H9 (cell line): ENCODE measurements at regions not wholly inside any gene's neighbourhood (a gene's known extent, or its start where the extent isn't known, plus 50 kb on each side); places are given as distances from the start of the nearest gene placed in this dataset.

Source experiments
- DNase-seq: peaks from one replicate; pipeline ENCODE4 v3.0.0-alpha.2; 2017
- H2AFZ ChIP-seq: one replicate; pipeline ENCODE4 v1.6.1; 2013; ENCODE audit warnings: mild to moderate bottlenecking, low read length, control low read depth, moderate library complexity
- H2AK5ac ChIP-seq: 2 replicates; pipeline ENCODE4 v1.6.1; 2013; ENCODE audit warnings: low read length, control low read depth, mixed read lengths; ENCODE audit not compliant: insufficient read length
- H2BK120ac ChIP-seq: one replicate; pipeline ENCODE4 v1.6.1; 2013; ENCODE audit warnings: low read depth, mild to moderate bottlenecking, low read length, control low read depth, inconsistent platforms; ENCODE audit not compliant: poor library complexity, severe bottlenecking
- H2BK12ac ChIP-seq: 2 replicates; pipeline ENCODE4 v1.6.1; 2013; ENCODE audit warnings: low read length, control low read depth, mixed read lengths, low read depth; ENCODE audit not compliant: insufficient read length
- H2BK15ac ChIP-seq: 2 replicates; pipeline ENCODE4 v1.6.1; 2013; ENCODE audit warnings: low read depth, low read length, control low read depth
- H2BK20ac ChIP-seq: one replicate; pipeline ENCODE4 v1.6.1; 2013; ENCODE audit warnings: low read depth, mild to moderate bottlenecking, low read length, control low read depth, inconsistent platforms; ENCODE audit not compliant: poor library complexity, severe bottlenecking
- H2BK5ac ChIP-seq: 2 replicates; pipeline ENCODE4 v1.6.1; 2013; ENCODE audit warnings: low read length, control low read depth, mixed read lengths; ENCODE audit not compliant: insufficient read length
- H3K14ac ChIP-seq: 2 replicates; pipeline ENCODE4 v1.6.1; 2013; ENCODE audit warnings: low read length, control low read depth; ENCODE audit not compliant: insufficient read depth
- H3K18ac ChIP-seq: 2 replicates; pipeline ENCODE4 v1.6.1; 2013; ENCODE audit warnings: low read depth, mild to moderate bottlenecking, mixed read lengths, low read length, control low read depth; ENCODE audit not compliant: insufficient read length
- H3K23ac ChIP-seq: 2 replicates; pipeline ENCODE4 v1.6.1; 2013; ENCODE audit warnings: low read length, control low read depth, mixed read lengths, low read depth; ENCODE audit not compliant: insufficient read length
- H3K23me2 ChIP-seq: 2 replicates; pipeline ENCODE4 v1.6.1; 2013; ENCODE audit warnings: low read depth, mild to moderate bottlenecking, mixed read lengths, low read length, control low read depth; ENCODE audit not compliant: insufficient read length, poor library complexity, severe bottlenecking
- H3K27ac ChIP-seq: 2 replicates; pipeline ENCODE4 v1.5.1; 2013; ENCODE audit warnings: low read length, control low read depth, mixed read lengths, low read depth; ENCODE audit not compliant: insufficient read length
- H3K27me3 ChIP-seq: 2 replicates; pipeline ENCODE4 v1.6.1; 2013; ENCODE audit warnings: low read length, control low read depth, inconsistent platforms; ENCODE audit not compliant: insufficient read depth
- H3K4ac ChIP-seq: 2 replicates; pipeline ENCODE4 v1.6.1; 2013; ENCODE audit warnings: low read depth, mild to moderate bottlenecking, control low read depth, inconsistent platforms, low read length, moderate library complexity
- H3K4me1 ChIP-seq: 2 replicates; pipeline ENCODE4 v1.6.1; 2013; ENCODE audit warnings: low read length, control low read depth, inconsistent platforms; ENCODE audit not compliant: insufficient read depth
- H3K4me2 ChIP-seq: 2 replicates; pipeline ENCODE4 v1.6.1; 2013; ENCODE audit warnings: low read length, control low read depth, mixed read lengths; ENCODE audit not compliant: insufficient read length, insufficient read depth
- H3K56ac ChIP-seq: 2 replicates; pipeline ENCODE4 v1.6.1; 2013; ENCODE audit warnings: low read depth, mild to moderate bottlenecking, mixed read lengths, low read length, control low read depth; ENCODE audit not compliant: insufficient read length
- H3K79me1 ChIP-seq: 2 replicates; pipeline ENCODE4 v1.6.1; 2013; ENCODE audit warnings: low read depth, mild to moderate bottlenecking, moderate library complexity, low read length, control low read depth, inconsistent platforms; ENCODE audit not compliant: insufficient read depth, poor library complexity, severe bottlenecking
- H3K79me2 ChIP-seq: 2 replicates; pipeline ENCODE4 v1.6.1; 2013; ENCODE audit warnings: low read length, control low read depth, inconsistent platforms; ENCODE audit not compliant: insufficient read depth
- H3K9ac ChIP-seq: 2 replicates; pipeline ENCODE4 v1.6.1; 2013; ENCODE audit warnings: low read length, control low read depth, mixed read lengths; ENCODE audit not compliant: insufficient read length; ENCODE audit errors: extremely low read depth
- H3K9me3 ChIP-seq: one replicate; pipeline ENCODE4 v1.6.1; 2013; ENCODE audit warnings: low read depth, low read length, inconsistent platforms; ENCODE audit not compliant: control insufficient read depth
- H3T11ph ChIP-seq: one replicate; pipeline ENCODE4 v1.6.1; 2013; ENCODE audit warnings: mild to moderate bottlenecking, low read length, control low read depth, inconsistent platforms
- H4K20me1 ChIP-seq: one replicate; pipeline ENCODE4 v1.6.1; 2013; ENCODE audit not compliant: control insufficient read depth, insufficient read length, insufficient read depth
- H4K5ac ChIP-seq: 2 replicates; pipeline ENCODE4 v1.6.1; 2013; ENCODE audit warnings: low read depth, mild to moderate bottlenecking, mixed read lengths, low read length, control low read depth; ENCODE audit not compliant: insufficient read length
- H4K8ac ChIP-seq: replicated peaks from 2 replicates; pipeline ENCODE4 v1.6.1; 2013; ENCODE audit warnings: low read length, control low read depth, mixed read lengths, low read depth; ENCODE audit not compliant: insufficient read length
- H4K91ac ChIP-seq: 2 replicates; pipeline ENCODE4 v1.6.1; 2013; ENCODE audit warnings: low read depth, mild to moderate bottlenecking, moderate library complexity, mixed read lengths, low read length, control low read depth; ENCODE audit not compliant: insufficient read length
- H3K27ac Mint-ChIP-seq, 3 experiments: 2 replicates in 2 of 3; 3 replicates in 1 of 3; pipeline ENCODE4 v1.8.0; 2020 to 2021; ENCODE audit warnings: mixed read lengths in 3 of 3, mild to moderate bottlenecking in 1 of 3, moderate library complexity in 1 of 3
- H3K27me3 Mint-ChIP-seq: 2 replicates; pipeline ENCODE4 v1.8.0; 2021; ENCODE audit warnings: low read depth, mild to moderate bottlenecking, moderate library complexity, mixed read lengths
- H3K36me3 Mint-ChIP-seq, 3 experiments: 2 replicates in 2 of 3; 3 replicates in 1 of 3; pipeline ENCODE4 v1.8.0; 2020 to 2021; ENCODE audit warnings: low read depth in 3 of 3, mixed read lengths in 3 of 3; ENCODE audit not compliant: insufficient read depth in 1 of 3
- H3K4me1 Mint-ChIP-seq, 2 experiments: 2 replicates each; pipeline ENCODE4 v1.8.0; 2020; ENCODE audit warnings: mixed read lengths in 2 of 2
- H3K4me3 Mint-ChIP-seq, 2 experiments: 2 replicates in 1 of 2; 3 replicates in 1 of 2; pipeline ENCODE4 v1.8.0; 2020 to 2021; ENCODE audit warnings: mild to moderate bottlenecking in 2 of 2, mixed read lengths in 2 of 2, moderate library complexity in 1 of 2
- H3K9me3 Mint-ChIP-seq, 2 experiments: 2 replicates in 1 of 2; 3 replicates in 1 of 2; pipeline ENCODE4 v1.8.0; 2020; ENCODE audit warnings: mild to moderate bottlenecking in 2 of 2, mixed read lengths in 2 of 2, moderate library complexity in 1 of 2
- CTCF ChIP-seq: fragments of 200-600 bp; sonication (generic); conservative IDR thresholded peaks from 3 replicates; pipeline ENCODE4 v1.8.0; 2021; ENCODE audit warnings: antibody characterized with exemption, mild to moderate bottlenecking
- WGBS: extraction: QIAGEN DNeasy Blood & Tissue Kit; methylation state at CpG from one replicate; pipeline ENCODE4 v1.1.7; 2013; ENCODE audit warnings: missing lambda C conversion rate, low lambda C conversion rate, mixed read lengths; ENCODE audit not compliant: insufficient read length; ENCODE audit errors: extremely low coverage; 5-methylcytosine and 5-hydroxymethylcytosine counted together

- Histone ChIP-seq H3K4me2 (no peak overlapping the region), H3K79me2 (no peaks in the 10 kb centered on the region), H3T11ph (no peak overlapping the region), H3K27ac (no peak overlapping the region), H3K4ac (no peak overlapping the region), H2AFZ (no peak overlapping the region), H3K27me3 (no peaks in the 10 kb centered on the region), H2BK15ac (no peak overlapping the region), H3K9me3 (no peaks in the 10 kb centered on the region), H3K4me1 (no peaks in the 10 kb centered on the region), H2BK20ac (no peak overlapping the region), H4K91ac (no peak overlapping the region), H3K9ac (no peak overlapping the region), H4K5ac (no peak overlapping the region), H4K20me1 (no peaks in the 10 kb centered on the region), H2BK120ac (no peak overlapping the region), H2BK5ac (no peak overlapping the region), H4K8ac (no peak overlapping the region), H3K23me2 (no peaks in the 10 kb centered on the region), H3K56ac (no peak overlapping the region), H2BK12ac (no peak overlapping the region), H3K18ac (no peak overlapping the region), H3K14ac (no peak overlapping the region), H2AK5ac (no peak overlapping the region), H3K79me1 (no peaks in the 10 kb centered on the region), H3K23ac (no peak overlapping the region)
- no peak overlapping the region for H3K4me3 Mint-ChIP-seq
- no peak overlapping the region; a peak in 2 of 7 replicates for H3K27ac Mint-ChIP-seq
- TF ChIP-seq CTCF = no peak
- DNase-seq = no peak
- no CpG with 5 or more reads among the region's 5 CpGs for WGBS
- no peaks in the 10 kb centered on the region; the same call in 1 of the 2 replicates for H3K27me3 Mint-ChIP-seq
- H3K36me3 Mint-ChIP-seq = no peaks in the 10 kb centered on the region
- peaks cover 0 to 2% of the 10 kb centered on the region in 2 experiments; a peak in 2 of 5 replicates for H3K9me3 Mint-ChIP-seq
- H3K4me1 Mint-ChIP-seq = no peaks in the 10 kb centered on the region
These were observed 77.0 kb upstream of the LGALSL start for GRCh38 chr2:64376926-64377325.
